Activated naive CD4-positive, alpha-beta T cell treated with anti-CD3 and anti-CD28 coated beads, Interleukin-2, amount 10 ng/mL, durations not matched to agents 7 days and 5 days (primary cell): ENCODE measurements at regions not wholly inside any gene's neighbourhood (a gene's known extent, or its start where the extent isn't known, plus 50 kb on each side); places are given as distances from the start of the nearest gene placed in this dataset.

Experiments used
- CTCF ChIA-PET: fragments of 350-600 bp; sonication (Branson Sonifier 250); formaldehyde crosslinking; loops from one replicate; lab custom pipeline; 2021; ENCODE audit warnings: antibody characterized with exemption; lab: Charles Lee
- DNase-seq: peaks from one replicate; pipeline ENCODE4 v3.0.0-alpha.2; 2020
- H3K27ac Mint-ChIP-seq: one replicate; pipeline ENCODE4 v1.8.0; 2021; ENCODE audit warnings: mild to moderate bottlenecking, moderate library complexity, mixed read lengths
- H3K27me3 Mint-ChIP-seq: one replicate; pipeline ENCODE4 v1.8.0; 2021; ENCODE audit warnings: mild to moderate bottlenecking, mixed read lengths
- H3K36me3 Mint-ChIP-seq: one replicate; pipeline ENCODE4 v1.8.0; 2021; ENCODE audit warnings: mixed read lengths
- H3K4me1 Mint-ChIP-seq: one replicate; pipeline ENCODE4 v1.8.0; 2021; ENCODE audit warnings: mixed read lengths
- H3K4me3 Mint-ChIP-seq: one replicate; pipeline ENCODE4 v1.8.0; 2021; ENCODE audit warnings: mild to moderate bottlenecking, moderate library complexity, mixed read lengths
- H3K9me3 Mint-ChIP-seq: one replicate; pipeline ENCODE4 v1.8.0; 2021; ENCODE audit warnings: mixed read lengths

DNA sequence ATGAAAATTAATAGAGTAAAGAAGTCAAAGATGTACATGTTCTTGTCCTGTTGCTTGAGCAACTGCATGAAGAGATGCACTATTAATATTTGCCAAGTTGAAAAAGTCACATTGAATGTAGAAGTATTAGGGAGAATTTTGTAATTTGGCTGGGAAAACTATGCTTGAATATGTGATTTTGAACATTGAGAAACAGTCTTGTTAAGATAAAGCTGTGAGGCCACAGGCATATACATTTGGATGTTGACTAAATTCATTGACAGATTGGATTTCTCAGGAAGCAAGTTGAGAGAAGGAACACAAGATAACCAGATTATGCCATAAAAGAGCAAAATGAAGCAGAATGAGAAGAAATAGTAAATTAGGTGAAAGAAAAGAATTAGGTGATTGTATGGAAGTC is 1777.5 kb upstream of the PCDH7 start:
- CTCF ChIA-PET: no interaction called here
- Mint-ChIP-seq H3K36me3 (no peaks in the 10 kb centered on the region), H3K27ac (no peak overlapping the region), H3K27me3 (no peaks in the 10 kb centered on the region), H3K9me3 (peaks cover 7% of the 10 kb centered on the region), H3K4me1 (no peaks in the 10 kb centered on the region), H3K4me3 (no peak overlapping the region)
- DNase-seq: no peak

DNA sequence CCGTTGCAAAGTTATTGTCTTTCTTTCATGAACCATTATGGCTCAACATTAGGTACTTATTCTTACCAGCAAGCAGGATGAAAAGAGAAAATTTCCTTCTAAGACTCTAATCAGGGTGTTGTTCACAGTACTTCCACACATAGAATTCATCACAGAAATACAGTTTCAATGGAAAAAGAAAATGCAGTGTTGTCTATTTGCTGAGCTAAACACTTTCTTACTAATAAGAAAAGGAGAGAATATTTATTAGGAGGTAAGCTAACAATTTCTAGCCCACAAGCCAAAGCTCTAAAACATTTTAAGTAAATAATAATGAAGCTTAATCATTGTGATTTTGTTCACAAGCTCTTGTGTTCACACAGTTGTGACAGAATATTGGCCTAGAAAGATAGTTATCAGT is 1772.8 kb upstream of the PCDH7 start:
- Mint-ChIP-seq H3K36me3 (no peaks in the 10 kb centered on the region), H3K27me3 (no peaks in the 10 kb centered on the region), H3K4me1 (no peaks in the 10 kb centered on the region), H3K9me3 (peaks cover 5% of the 10 kb centered on the region), H3K4me3 (no peak overlapping the region), H3K27ac (no peak overlapping the region)
- CTCF ChIA-PET: no interaction called here
- no peak for DNase-seq

DNA sequence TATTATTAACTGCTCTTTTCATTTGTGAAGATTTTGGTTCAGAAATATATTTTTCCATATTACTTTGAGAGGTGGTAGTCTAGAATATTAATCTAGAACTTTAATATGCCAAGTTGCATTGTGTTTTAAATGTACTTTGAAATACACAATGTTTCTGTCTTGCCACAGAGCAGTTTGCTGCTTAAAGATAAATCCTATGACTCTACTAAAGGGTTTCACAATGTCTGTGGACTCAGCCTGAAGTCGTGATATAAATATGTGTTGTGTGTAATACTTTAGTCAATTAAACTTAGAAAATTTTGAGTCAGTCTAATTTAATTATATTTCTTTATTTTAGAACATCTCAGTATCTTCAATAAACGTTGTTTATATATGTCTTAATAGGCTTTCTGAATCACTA is 1771.7 kb upstream of the PCDH7 start:
- Mint-ChIP-seq H3K36me3 (no peaks in the 10 kb centered on the region), H3K27ac (no peak overlapping the region), H3K27me3 (no peaks in the 10 kb centered on the region), H3K4me1 (no peaks in the 10 kb centered on the region), H3K9me3 (peaks cover 2% of the 10 kb centered on the region), H3K4me3 (no peak overlapping the region)
- DNase-seq: no peak
- CTCF ChIA-PET: no interaction called here

GRCh38 chr4:28966982-28967381 is 1753.2 kb upstream of the PCDH7 start:
- Mint-ChIP-seq H3K36me3 (no peaks in the 10 kb centered on the region), H3K27me3 (no peaks in the 10 kb centered on the region), H3K27ac (no peak overlapping the region), H3K9me3 (no peaks in the 10 kb centered on the region), H3K4me1 (no peaks in the 10 kb centered on the region), H3K4me3 (no peak overlapping the region)
- CTCF ChIA-PET: no interaction called here
- no peak for DNase-seq

GRCh38 chr4:28973587-28974350 is 1746.4 kb upstream of the PCDH7 start:
- no peak for DNase-seq
- Mint-ChIP-seq H3K36me3 (no peaks in the 10 kb centered on the region), H3K27me3 (no peaks in the 10 kb centered on the region), H3K4me3 (no peak overlapping the region), H3K9me3 (peaks cover under 1% of the 10 kb centered on the region), H3K27ac (no peak overlapping the region), H3K4me1 (no peaks in the 10 kb centered on the region)
- CTCF ChIA-PET: no interaction called here

GRCh38 chr4:28976369-28976768 is 1743.8 kb upstream of the PCDH7 start:
- Mint-ChIP-seq H3K4me3 (no peak overlapping the region), H3K27me3 (no peaks in the 10 kb centered on the region), H3K36me3 (no peaks in the 10 kb centered on the region), H3K27ac (no peak overlapping the region), H3K9me3 (peaks cover 6% of the 10 kb centered on the region), H3K4me1 (no peaks in the 10 kb centered on the region)
- DNase-seq: no peak
- CTCF ChIA-PET: no interaction called here

GRCh38 chr4:29002151-29002550 is 1718.0 kb upstream of the PCDH7 start:
- no peaks in the 10 kb centered on the region for H3K4me1 Mint-ChIP-seq
- CTCF ChIA-PET: no interaction called here
- H3K9me3 Mint-ChIP-seq: peaks cover 9% of the 10 kb centered on the region
- no peaks in the 10 kb centered on the region for H3K36me3 Mint-ChIP-seq
- H3K27ac Mint-ChIP-seq: no peak overlapping the region
- DNase-seq: no peak
- H3K27me3 Mint-ChIP-seq: no peaks in the 10 kb centered on the region
- no peak overlapping the region for H3K4me3 Mint-ChIP-seq

- Mint-ChIP-seq H3K4me3 (no peak overlapping the region), H3K9me3 (peaks cover 9% of the 10 kb centered on the region), H3K27ac (no peak overlapping the region), H3K4me1 (no peaks in the 10 kb centered on the region), H3K36me3 (no peaks in the 10 kb centered on the region), H3K27me3 (no peaks in the 10 kb centered on the region)
- no peak for DNase-seq
- CTCF ChIA-PET: no interaction called here
Observed at GRCh38 chr4:29005838-29006237, 1714.3 kb upstream of the PCDH7 start.

GRCh38 chr4:29009908-29010307 is 1710.3 kb upstream of the PCDH7 start:
- no peak overlapping the region for H3K4me3 Mint-ChIP-seq
- CTCF ChIA-PET: no interaction called here
- no peak for DNase-seq
- no peaks in the 10 kb centered on the region for H3K27me3 Mint-ChIP-seq
- no peaks in the 10 kb centered on the region for H3K4me1 Mint-ChIP-seq
- H3K27ac Mint-ChIP-seq: no peak overlapping the region
- no peaks in the 10 kb centered on the region for H3K36me3 Mint-ChIP-seq
- H3K9me3 Mint-ChIP-seq: peaks cover 15% of the 10 kb centered on the region

GRCh38 chr4:29013341-29013740 is 1706.8 kb upstream of the PCDH7 start:
- H3K9me3 Mint-ChIP-seq: peaks cover 15% of the 10 kb centered on the region
- no peak overlapping the region for H3K27ac Mint-ChIP-seq
- DNase-seq: no peak

DNA sequence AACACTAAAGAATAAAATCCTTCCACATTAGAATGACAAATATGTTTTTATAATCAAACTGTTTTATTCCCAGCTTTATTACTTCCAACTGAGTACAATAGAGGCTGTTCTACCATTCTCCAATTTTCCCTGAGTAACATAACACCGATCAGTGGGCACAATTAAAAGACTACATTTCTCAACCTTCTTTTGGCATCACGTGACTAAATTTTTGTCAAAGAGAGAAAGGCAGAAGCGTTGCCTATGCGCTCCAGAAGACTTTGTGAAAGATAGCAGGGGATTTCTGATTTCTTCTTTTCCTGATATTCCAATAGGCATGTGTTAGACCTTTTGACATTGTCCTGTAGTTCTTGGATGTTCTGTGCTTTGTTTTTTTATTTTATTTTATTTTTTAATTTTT is 1705.6 kb upstream of the PCDH7 start:
- H3K9me3 Mint-ChIP-seq: peaks cover 14% of the 10 kb centered on the region
- no peaks in the 10 kb centered on the region for H3K27me3 Mint-ChIP-seq
- H3K4me1 Mint-ChIP-seq: no peaks in the 10 kb centered on the region
- no peaks in the 10 kb centered on the region for H3K36me3 Mint-ChIP-seq
- CTCF ChIA-PET: interaction anchor here (0.5 kb wide), 1 partner anchor 778 kb away, joined by 3 read pairs; no protein-coding TSS in a partner anchor
- no peak for DNase-seq
- H3K4me3 Mint-ChIP-seq: no peak overlapping the region
- no peak overlapping the region for H3K27ac Mint-ChIP-seq

More at GRCh38 chr4:29013341-29013740, 1706.8 kb upstream of the PCDH7 start:
- Mint-ChIP-seq H3K36me3 (no peaks in the 10 kb centered on the region), H3K4me3 (no peak overlapping the region), H3K4me1 (no peaks in the 10 kb centered on the region), H3K27me3 (no peaks in the 10 kb centered on the region)
- CTCF ChIA-PET: no interaction called here

- CTCF ChIA-PET: no interaction called here
- Mint-ChIP-seq H3K27ac (no peak overlapping the region), H3K4me3 (no peak overlapping the region), H3K9me3 (peaks cover 17% of the 10 kb centered on the region), H3K4me1 (no peaks in the 10 kb centered on the region), H3K36me3 (no peaks in the 10 kb centered on the region), H3K27me3 (no peaks in the 10 kb centered on the region)
- DNase-seq: no peak
Observed at GRCh38 chr4:29033703-29034102, 1686.5 kb upstream of the PCDH7 start.

GRCh38 chr4:29037501-29037900 is 1682.7 kb upstream of the PCDH7 start:
- H3K4me1 Mint-ChIP-seq: no peaks in the 10 kb centered on the region
- CTCF ChIA-PET: no interaction called here
- H3K36me3 Mint-ChIP-seq: no peaks in the 10 kb centered on the region
- no peak overlapping the region for H3K4me3 Mint-ChIP-seq
- H3K27me3 Mint-ChIP-seq: no peaks in the 10 kb centered on the region
- H3K27ac Mint-ChIP-seq: no peak overlapping the region
- no peak for DNase-seq
- H3K9me3 Mint-ChIP-seq: peaks cover 14% of the 10 kb centered on the region

- no peak overlapping the region for H3K27ac Mint-ChIP-seq
Observed at GRCh38 chr4:29043411-29043810, 1676.8 kb upstream of the PCDH7 start.

GRCh38 chr4:29046186-29046585 is 1674.0 kb upstream of the PCDH7 start:
- H3K36me3 Mint-ChIP-seq: no peaks in the 10 kb centered on the region
- DNase-seq: no peak
- H3K27ac Mint-ChIP-seq: no peak overlapping the region
- H3K4me1 Mint-ChIP-seq: no peaks in the 10 kb centered on the region
- H3K9me3 Mint-ChIP-seq: peaks cover 20% of the 10 kb centered on the region
- H3K4me3 Mint-ChIP-seq: no peak overlapping the region
- CTCF ChIA-PET: no interaction called here
- H3K27me3 Mint-ChIP-seq: no peaks in the 10 kb centered on the region

More at GRCh38 chr4:29043411-29043810, 1676.8 kb upstream of the PCDH7 start:
- H3K4me3 Mint-ChIP-seq: no peak overlapping the region
- no peaks in the 10 kb centered on the region for H3K4me1 Mint-ChIP-seq
- no peaks in the 10 kb centered on the region for H3K36me3 Mint-ChIP-seq
- no peaks in the 10 kb centered on the region for H3K27me3 Mint-ChIP-seq
- DNase-seq: no peak
- H3K9me3 Mint-ChIP-seq: peaks cover 13% of the 10 kb centered on the region
- CTCF ChIA-PET: no interaction called here
